Neural cell (in vitro differentiated cells): ENCODE measurements at regions not wholly inside any gene's neighbourhood (a gene's known extent, or its start where the extent isn't known, plus 50 kb on each side); places are given as distances from the start of the nearest gene placed in this dataset.

ENCODE experiments used
- EP300 ChIP-seq: fragments of 450-650 bp; conservative IDR thresholded peaks from 2 replicates; pipeline ENCODE4 v1.6.1; 2014; ENCODE audit warnings: antibody characterized with exemption, mild to moderate bottlenecking, moderate library complexity; ENCODE audit not compliant: poor library complexity, severe bottlenecking
- EZH2 ChIP-seq: fragments of 200-600, 300-800 bp; shearing (Covaris generic), sonication (generic); IDR thresholded peaks from 2 replicates; pipeline ENCODE4 v1.6.1; 2014; ENCODE audit warnings: antibody characterized with exemption, low read length, borderline replicate concordance, mild to moderate bottlenecking; ENCODE audit not compliant: insufficient read depth, poor library complexity, severe bottlenecking
- MXI1 ChIP-seq: fragments of 450-650 bp; conservative IDR thresholded peaks from 2 replicates; pipeline ENCODE4 v1.6.1; 2014; ENCODE audit warnings: antibody characterized with exemption, mild to moderate bottlenecking; ENCODE audit not compliant: poor library complexity, severe bottlenecking
- TAF1 ChIP-seq: IDR thresholded peaks from 2 replicates; pipeline ENCODE4 v1.6.1; 2012; ENCODE audit warnings: low read depth
- TF ChIP-seq, protein P1 (sequence below): fragments of 450-650 bp; IDR thresholded peaks from 2 replicates; pipeline ENCODE4 v1.5.1; 2014; ENCODE audit warnings: antibody characterized with exemption, mild to moderate bottlenecking, moderate library complexity; ENCODE audit not compliant: poor library complexity, severe bottlenecking

DNA sequence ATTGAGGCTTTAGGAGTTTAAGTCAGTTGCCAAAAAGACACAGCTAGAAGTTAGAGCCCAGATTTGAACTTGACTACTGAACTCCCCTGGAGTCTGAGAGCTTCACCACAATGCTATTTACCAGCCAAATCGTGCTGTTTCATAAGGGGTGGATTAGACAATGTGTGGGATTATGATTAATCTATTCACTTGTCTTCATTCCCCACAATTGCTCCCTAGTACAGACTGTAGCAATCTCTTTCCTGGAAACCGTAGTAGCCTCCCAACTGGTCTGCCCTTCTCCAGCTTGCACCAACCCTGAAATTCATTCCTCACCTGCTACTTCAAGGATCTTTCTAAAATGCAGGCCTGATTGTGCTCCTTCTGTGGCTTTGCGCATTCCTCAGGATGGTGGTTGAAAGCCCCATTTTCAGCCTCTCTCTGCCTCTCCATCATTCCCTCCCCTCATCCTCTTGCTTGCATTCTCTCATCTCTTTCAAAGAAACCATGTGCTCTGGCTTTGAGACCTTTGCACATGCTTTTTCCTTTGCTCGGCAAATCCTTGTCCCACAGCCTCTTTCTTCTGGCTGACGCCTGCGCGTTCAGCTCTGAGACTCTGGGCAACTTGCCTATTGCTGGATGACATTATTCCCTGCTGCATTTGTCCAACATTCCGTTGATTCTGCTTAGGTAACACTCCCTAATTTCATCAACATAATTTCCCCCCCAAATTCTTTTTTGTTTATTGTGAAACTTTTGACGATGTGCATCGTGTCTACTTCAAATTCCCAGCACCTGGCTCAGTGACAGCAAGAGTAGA lies 145.1 kb downstream of the ADRA2A start:
- TF ChIP-seq, protein P1, sequence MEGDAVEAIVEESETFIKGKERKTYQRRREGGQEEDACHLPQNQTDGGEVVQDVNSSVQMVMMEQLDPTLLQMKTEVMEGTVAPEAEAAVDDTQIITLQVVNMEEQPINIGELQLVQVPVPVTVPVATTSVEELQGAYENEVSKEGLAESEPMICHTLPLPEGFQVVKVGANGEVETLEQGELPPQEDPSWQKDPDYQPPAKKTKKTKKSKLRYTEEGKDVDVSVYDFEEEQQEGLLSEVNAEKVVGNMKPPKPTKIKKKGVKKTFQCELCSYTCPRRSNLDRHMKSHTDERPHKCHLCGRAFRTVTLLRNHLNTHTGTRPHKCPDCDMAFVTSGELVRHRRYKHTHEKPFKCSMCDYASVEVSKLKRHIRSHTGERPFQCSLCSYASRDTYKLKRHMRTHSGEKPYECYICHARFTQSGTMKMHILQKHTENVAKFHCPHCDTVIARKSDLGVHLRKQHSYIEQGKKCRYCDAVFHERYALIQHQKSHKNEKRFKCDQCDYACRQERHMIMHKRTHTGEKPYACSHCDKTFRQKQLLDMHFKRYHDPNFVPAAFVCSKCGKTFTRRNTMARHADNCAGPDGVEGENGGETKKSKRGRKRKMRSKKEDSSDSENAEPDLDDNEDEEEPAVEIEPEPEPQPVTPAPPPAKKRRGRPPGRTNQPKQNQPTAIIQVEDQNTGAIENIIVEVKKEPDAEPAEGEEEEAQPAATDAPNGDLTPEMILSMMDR: no peak
- no peak for TF ChIP-seq EZH2
- no peak for TF ChIP-seq MXI1
- TF ChIP-seq TAF1: no peak
- no peak for TF ChIP-seq EP300
